ENCODE measurements at regions not wholly inside any gene's neighbourhood (a gene's known extent, or its start where the extent isn't known, plus 50 kb on each side); places are given as distances from the start of the nearest gene placed in this dataset.

GRCh38 chr6:25038300-25038699, 102.5 kb upstream of the RIPOR2 start:
- no peak for DNase-seq (ENCODE audit: low read depth)

GRCh38 chr6:25038999-25039398, 103.2 kb upstream of the RIPOR2 start:
- no peak for DNase-seq (ENCODE audit: low read depth)

GRCh38 chr6:25041485-25042035, 105.8 kb upstream of the RIPOR2 start:
- DNase-seq (ENCODE audit: low read depth) = no peak

- no peak for DNase-seq (ENCODE audit: low read depth)
Measured at GRCh38 chr6:25042036-25042521, 106.3 kb upstream of the RIPOR2 start.

- DNase-seq (ENCODE audit: low read depth) = no peak
Measured at GRCh38 chr6:25042536-25042935, 106.8 kb upstream of the RIPOR2 start.

GRCh38 chr6:25042984-25043725, 107.4 kb upstream of the RIPOR2 start:
- no peak for DNase-seq (ENCODE audit: low read depth)

GRCh38 chr6:25043892-25044291, 108.1 kb upstream of the RIPOR2 start:
- DNase-seq (ENCODE audit: low read depth) = no peak

- DNase-seq (ENCODE audit: low read depth) = no peak
Measured at GRCh38 chr6:25046942-25047341, 111.2 kb upstream of the RIPOR2 start.

GRCh38 chr6:25050356-25050755, 114.6 kb upstream of the RIPOR2 start:
- peak; percentile 87 for DNase-seq (ENCODE audit: low read depth)

GRCh38 chr6:25051083-25051482, 115.3 kb upstream of the RIPOR2 start:
- no peak for DNase-seq (ENCODE audit: low read depth)

- DNase-seq (ENCODE audit: low read depth) = peak; percentile 49
Measured at GRCh38 chr6:25052181-25052580, 116.4 kb upstream of the RIPOR2 start.

- DNase-seq (ENCODE audit: low read depth) = peak; percentile 92
Measured at GRCh38 chr6:25053875-25054371, 118.2 kb upstream of the RIPOR2 start.

GRCh38 chr6:25054469-25054868, 118.7 kb upstream of the RIPOR2 start:
- DNase-seq (ENCODE audit: low read depth) = peak; percentile 94

- peak; percentile 51 for DNase-seq (ENCODE audit: low read depth)
Measured at GRCh38 chr6:25056130-25056529, 120.4 kb upstream of the RIPOR2 start.

GRCh38 chr6:25057111-25057905, 121.5 kb upstream of the RIPOR2 start:
- no peak for DNase-seq (ENCODE audit: low read depth)

- no peak for DNase-seq (ENCODE audit: low read depth)
Measured at GRCh38 chr6:25058441-25058840, 122.7 kb upstream of the RIPOR2 start.

- DNase-seq (ENCODE audit: low read depth) = no peak
Measured at GRCh38 chr6:25058941-25059340, 123.2 kb upstream of the RIPOR2 start.

- no peak for DNase-seq (ENCODE audit: low read depth)
Measured at GRCh38 chr6:25060522-25060921, 124.8 kb upstream of the RIPOR2 start.

- DNase-seq (ENCODE audit: low read depth) = no peak
Measured at GRCh38 chr6:25061289-25061936, 125.7 kb upstream of the RIPOR2 start.

- DNase-seq (ENCODE audit: low read depth) = no peak
Measured at GRCh38 chr6:25062070-25062811, 126.5 kb upstream of the RIPOR2 start.

- no peak for DNase-seq (ENCODE audit: low read depth)
Measured at GRCh38 chr6:25064006-25064405, 128.2 kb upstream of the RIPOR2 start.

Measured in M059J (cell line).